Mucosa of descending colon (tissue), 3 donors: ENCODE measurements at regions not wholly inside any gene's neighbourhood (a gene's known extent, or its start where the extent isn't known, plus 50 kb on each side); places are given as distances from the start of the nearest gene placed in this dataset.
"Not testable (repeated sequence)": the region's sequence is repeated elsewhere in the genome, so short reads cannot be mapped to it uniquely, and the experiment has no call there.

Experiments used
- ATAC-seq: fragments of 200-7000 bp; cut with Tn5 transposase; one replicate; pipeline ENCODE4 v1.9.1; 2020; ENCODE audit warnings: mild to moderate bottlenecking, moderate library complexity
- DNase-seq, 3 donors: peaks; one replicate each; pipeline ENCODE4 v3.0.0-alpha.2; 2020
- H3K36me3 ChIP-seq: fragments of 200-600 bp; one replicate; pipeline ENCODE4 v1.8.0; 2021; ENCODE audit warnings: low read depth, mild to moderate bottlenecking
- H3K4me1 ChIP-seq: fragments of 200-600 bp; one replicate; pipeline ENCODE4 v1.8.0; 2021; ENCODE audit warnings: low read depth, mild to moderate bottlenecking
- H3K4me3 ChIP-seq: fragments of 200-600 bp; one replicate; pipeline ENCODE4 v1.8.0; 2021; ENCODE audit warnings: mild to moderate bottlenecking
- H3K9me3 ChIP-seq: fragments of 200-600 bp; one replicate; pipeline ENCODE4 v1.8.0; 2021; ENCODE audit warnings: mild to moderate bottlenecking
- CTCF ChIP-seq: fragments of 200-600 bp; IDR thresholded peaks from one replicate; pipeline ENCODE4 v1.8.0; 2022; ENCODE audit warnings: antibody characterized with exemption, mild to moderate bottlenecking
- intact Hi-C, 2 donors: fragments of 100-400 bp; cut with DNase I in 1 of 2; cut with micrococcal nuclease in 1 of 2; formaldehyde crosslinking; loops; one replicate each; pipeline versions ENCODE4 v1.11.0 to v1.11.1; 2022; cut with DNase I, micrococcal nuclease
- donor health status: DM: no; HTN: no; CAD: no; lungs with moderate emphysema.
- donor health status: DM: no; HTN: no; CAD: no.
- donor health status: DM: no; HTN: yes; CAD: no.

GRCh38 chr1:185393815-185394214, 76.8 kb upstream of the IVNS1ABP start:
- H3K36me3 ChIP-seq: no peaks in the 10 kb centered on the region
- ATAC-seq: peak; percentile 81

GRCh38 chr1:185393205-185393604, 76.2 kb upstream of the IVNS1ABP start:
- no peaks in the 10 kb centered on the region for H3K9me3 ChIP-seq

More at GRCh38 chr1:185393815-185394214, 76.8 kb upstream of the IVNS1ABP start:
- peak in 1 of 3 donors; percentile 69 for DNase-seq
- Histone ChIP-seq H3K4me1 (no peaks in the 10 kb centered on the region), H3K9me3 (no peaks in the 10 kb centered on the region), H3K4me3 (no peak overlapping the region)
- TF ChIP-seq CTCF: no peak
- intact Hi-C loops: no loop called here

GRCh38 chr1:185388815-185389214, 71.8 kb upstream of the IVNS1ABP start:
- TF ChIP-seq CTCF: no peak
- H3K4me3 ChIP-seq: no peak overlapping the region
- DNase-seq (no peak), ATAC-seq (no peak)
- no peaks in the 10 kb centered on the region for H3K36me3 ChIP-seq
- intact Hi-C loops: no loop called here
- H3K4me1 ChIP-seq: no peaks in the 10 kb centered on the region
- no peaks in the 10 kb centered on the region for H3K9me3 ChIP-seq

More at GRCh38 chr1:185393205-185393604, 76.2 kb upstream of the IVNS1ABP start:
- ATAC-seq: no peak
- intact Hi-C loops: no loop called here
- H3K36me3 ChIP-seq: no peaks in the 10 kb centered on the region
- no peak for DNase-seq
- H3K4me3 ChIP-seq: no peak overlapping the region
- no peak for TF ChIP-seq CTCF
- no peaks in the 10 kb centered on the region for H3K4me1 ChIP-seq

- ATAC-seq (no peak), DNase-seq (no peak)
- intact Hi-C loops: no loop called here
- H3K4me3 ChIP-seq: no peak overlapping the region
- TF ChIP-seq CTCF: no peak
- no peaks in the 10 kb centered on the region for H3K4me1 ChIP-seq
- no peaks in the 10 kb centered on the region for H3K36me3 ChIP-seq
- no peaks in the 10 kb centered on the region for H3K9me3 ChIP-seq
Measured at GRCh38 chr1:185388346-185388745, 71.3 kb upstream of the IVNS1ABP start.

- Histone ChIP-seq H3K4me3 (no peak overlapping the region), H3K36me3 (no peaks in the 10 kb centered on the region), H3K4me1 (no peaks in the 10 kb centered on the region), H3K9me3 (no peaks in the 10 kb centered on the region)
- ATAC-seq: no peak
- DNase-seq: no peak
- no peak for TF ChIP-seq CTCF
- intact Hi-C loops: no loop called here
Measured at GRCh38 chr1:185385991-185386390, 68.9 kb upstream of the IVNS1ABP start.

- H3K36me3 ChIP-seq, intact Hi-C loops, ATAC-seq, H3K4me3 ChIP-seq, H3K9me3 ChIP-seq, H3K4me1 ChIP-seq, DNase-seq: not testable (repeated sequence)
Measured at GRCh38 chr1:185383805-185384204, 66.8 kb upstream of the IVNS1ABP start.
